GM12864 (cell line): ENCODE measurements at regions not wholly inside any gene's neighbourhood (a gene's known extent, or its start where the extent isn't known, plus 50 kb on each side); places are given as distances from the start of the nearest gene placed in this dataset.

ENCODE experiments used
- DNase-seq: peaks from one replicate; pipeline ENCODE4 v3.0.0-alpha.2; 2011; ENCODE audit warnings: low read depth
- H3K4me3 ChIP-seq: 2 replicates; pipeline ENCODE4 v1.5.1; 2011; ENCODE audit warnings: mild to moderate bottlenecking, low read depth, low read length, control low read depth
- CTCF ChIP-seq: IDR thresholded peaks from 2 replicates; pipeline ENCODE4 v1.5.1; 2011; ENCODE audit warnings: low read depth, mild to moderate bottlenecking, moderate library complexity, low read length, control low read depth, inconsistent platforms; ENCODE audit errors: missing control alignments

- no peak for TF ChIP-seq CTCF
- H3K4me3 ChIP-seq, result no peak overlapping the region
- no peak for DNase-seq
These were observed 124.4 kb upstream of the MAP1B start for GRCh38 chr5:71982717-71983395.

DNA sequence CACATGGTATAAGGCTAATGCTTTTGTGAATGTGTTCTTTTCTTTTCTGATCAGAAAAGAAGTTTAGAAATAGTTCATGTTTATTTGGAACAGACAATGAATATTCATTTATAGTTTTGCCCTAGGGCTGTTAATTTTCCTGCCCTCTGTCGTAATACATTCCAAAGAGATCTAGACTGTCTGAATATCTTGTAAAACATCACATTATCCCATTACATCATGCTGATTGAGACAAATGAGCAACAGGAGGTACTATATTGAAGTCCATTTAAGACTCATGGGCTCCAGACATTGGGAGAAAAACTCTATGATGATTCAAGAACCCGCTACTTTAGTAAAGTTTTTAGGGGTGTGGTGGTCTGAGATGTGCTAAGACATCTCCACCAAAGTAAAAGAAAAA lies 121.2 kb upstream of the MAP1B start:
- TF ChIP-seq CTCF, result no peak
- DNase-seq, result no peak
- H3K4me3 ChIP-seq, result no peak overlapping the region

GRCh38 chr5:71988808-71989207 lies 118.5 kb upstream of the MAP1B start:
- TF ChIP-seq CTCF, result no peak
- DNase-seq, result no peak
- H3K4me3 ChIP-seq, result no peak overlapping the region

DNA sequence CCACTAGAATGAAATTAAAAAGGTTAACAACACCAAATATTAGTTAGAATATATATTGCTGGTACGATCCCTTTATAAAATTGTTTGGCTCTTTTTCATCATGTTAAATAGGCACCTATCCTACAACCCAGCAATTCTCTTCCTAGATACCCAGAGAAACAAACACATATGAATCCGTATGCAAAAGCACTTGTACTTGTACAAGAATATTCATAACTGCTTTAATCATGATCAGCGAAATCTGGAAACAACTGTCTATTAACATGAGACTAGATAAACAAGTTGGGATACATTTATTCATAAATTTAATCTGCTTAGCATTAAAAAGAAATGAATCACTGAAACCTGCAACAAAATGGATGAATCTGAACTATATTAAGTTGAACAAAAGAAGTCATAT lies 113.7 kb upstream of the MAP1B start:
- TF ChIP-seq CTCF, result no peak
- H3K4me3 ChIP-seq, result no peak overlapping the region
- DNase-seq, result no peak

DNA sequence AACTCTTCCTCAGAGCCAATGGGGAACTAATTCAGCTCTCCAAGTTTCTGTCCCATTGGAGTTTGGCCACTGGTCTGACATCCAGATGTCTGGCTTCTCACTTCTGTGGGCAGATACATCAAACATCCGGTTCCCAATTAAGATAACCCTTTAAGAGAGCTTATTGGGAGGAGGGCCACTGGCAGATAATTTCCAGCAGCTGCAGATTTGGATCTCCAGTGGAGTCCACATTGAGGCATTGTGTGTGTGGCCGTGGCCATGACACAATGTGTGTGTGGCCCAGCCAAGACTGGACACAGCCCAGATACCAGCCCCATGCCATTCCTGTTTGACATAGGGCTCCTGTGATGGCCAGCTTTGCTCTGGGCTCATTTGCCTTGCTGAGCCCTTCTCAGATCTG lies 110.5 kb upstream of the MAP1B start:
- DNase-seq, result no peak
- no peak overlapping the region for H3K4me3 ChIP-seq
- no peak for TF ChIP-seq CTCF

DNA sequence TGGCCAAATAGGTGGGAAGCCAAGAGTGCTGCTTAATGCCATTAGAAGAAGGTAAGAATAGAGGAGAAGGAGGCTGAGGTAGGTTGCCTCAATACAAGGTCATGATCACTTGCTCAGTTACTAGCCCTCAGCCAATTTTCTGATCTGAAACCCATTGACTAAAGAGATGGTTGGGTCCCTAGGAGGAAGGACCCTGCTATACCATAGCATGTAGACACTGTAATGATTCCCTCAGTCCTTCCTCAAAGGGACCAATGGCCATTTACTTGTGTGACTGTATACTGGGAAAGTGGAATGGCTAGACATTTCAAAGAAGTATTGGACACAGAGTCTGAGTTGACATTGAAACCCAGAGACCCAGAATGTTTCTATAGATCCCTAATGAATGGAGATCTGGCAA lies 108.5 kb upstream of the MAP1B start:
- DNase-seq, result no peak
- H3K4me3 ChIP-seq, result no peak overlapping the region
- TF ChIP-seq CTCF, result no peak

DNA sequence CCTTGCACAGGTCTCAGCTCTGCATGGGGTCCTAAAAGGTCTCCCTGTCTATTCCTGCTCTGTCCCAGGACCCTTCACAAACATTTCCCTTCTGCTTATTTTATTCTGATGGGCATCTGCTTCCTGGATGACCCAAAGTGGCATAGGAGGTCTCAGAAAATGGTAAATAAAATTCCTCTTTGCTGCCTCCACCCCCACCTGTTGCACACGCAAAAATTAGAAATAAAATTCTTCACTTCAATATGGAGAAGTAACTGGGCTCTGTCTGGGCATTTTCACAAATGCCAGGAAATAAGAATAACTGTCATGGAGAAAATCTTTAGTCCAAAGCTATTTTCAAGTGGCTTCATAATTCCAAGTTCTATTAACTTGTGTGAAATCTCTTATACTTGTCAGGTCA lies 106.6 kb upstream of the MAP1B start:
- no peak for DNase-seq
- TF ChIP-seq CTCF, result no peak
- H3K4me3 ChIP-seq, result no peak overlapping the region
